HG03039 (cell line): ENCODE measurements at regions not wholly inside any gene's neighbourhood (a gene's known extent, or its start where the extent isn't known, plus 50 kb on each side); places are given as distances from the start of the nearest gene placed in this dataset.
"Not testable (repeated sequence)": the region's sequence is repeated elsewhere in the genome, so short reads cannot be mapped to it uniquely, and the experiment has no call there.

Source experiments
- ATAC-seq: cut with Tn5 transposase; IDR thresholded peaks from one replicate; pipeline ENCODE4 v1.9.1; 2021; ENCODE audit warnings: mild to moderate bottlenecking, moderate library complexity; ENCODE audit not compliant: unreplicated experiment

DNA sequence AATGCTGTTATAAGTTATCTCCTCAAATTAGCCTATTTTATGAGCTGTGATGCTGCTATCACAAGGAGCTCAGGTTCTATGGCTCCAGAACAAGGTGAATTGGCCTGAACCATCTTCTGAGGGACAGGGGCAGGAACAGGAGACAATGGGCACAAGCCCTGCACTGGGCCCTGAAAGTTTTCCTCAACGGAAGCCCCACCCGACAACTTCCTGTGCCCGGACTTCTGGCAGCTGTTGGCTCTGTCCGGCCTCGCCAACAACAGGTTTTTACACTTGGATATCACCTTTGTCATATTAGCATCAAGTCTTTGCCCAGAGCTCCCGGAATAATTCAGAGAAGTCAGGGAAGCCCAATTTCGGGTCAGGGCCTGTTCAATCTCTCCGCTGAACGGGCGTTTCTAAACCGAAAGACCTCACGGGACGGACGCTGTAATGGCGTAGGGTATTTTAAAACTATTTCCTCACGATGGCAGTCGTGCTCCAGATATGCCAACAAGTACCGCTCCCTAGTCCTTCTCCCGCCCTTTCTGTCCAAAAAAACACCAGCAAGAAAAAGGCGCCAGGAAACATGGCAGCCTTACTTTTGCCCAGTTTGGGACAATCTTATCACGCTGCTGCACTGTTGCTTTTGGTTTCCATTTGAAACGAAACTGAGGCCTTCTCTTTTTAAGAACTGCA lies 201.0 kb upstream of the STK26 start:
- no peak for ATAC-seq

DNA sequence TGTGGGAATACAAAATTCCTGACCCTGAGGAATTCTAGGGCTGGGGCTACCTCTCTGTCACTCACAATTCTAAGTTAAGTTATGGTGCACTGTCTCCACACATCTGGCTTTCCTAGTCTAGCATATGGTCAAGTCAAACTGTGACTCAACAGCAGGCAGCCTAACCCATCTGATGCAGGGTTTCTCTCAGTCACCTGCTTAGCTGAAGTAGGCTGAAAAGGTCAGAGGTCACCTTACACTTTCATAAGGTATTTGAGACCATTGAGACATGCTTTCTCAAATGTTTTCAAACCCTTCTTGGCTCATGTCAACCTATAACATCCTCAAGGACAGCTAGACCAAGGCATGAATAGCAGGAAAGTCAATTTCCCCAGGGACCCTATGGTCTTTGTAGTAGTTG lies 196.5 kb upstream of the STK26 start:
- ATAC-seq = no peak

DNA sequence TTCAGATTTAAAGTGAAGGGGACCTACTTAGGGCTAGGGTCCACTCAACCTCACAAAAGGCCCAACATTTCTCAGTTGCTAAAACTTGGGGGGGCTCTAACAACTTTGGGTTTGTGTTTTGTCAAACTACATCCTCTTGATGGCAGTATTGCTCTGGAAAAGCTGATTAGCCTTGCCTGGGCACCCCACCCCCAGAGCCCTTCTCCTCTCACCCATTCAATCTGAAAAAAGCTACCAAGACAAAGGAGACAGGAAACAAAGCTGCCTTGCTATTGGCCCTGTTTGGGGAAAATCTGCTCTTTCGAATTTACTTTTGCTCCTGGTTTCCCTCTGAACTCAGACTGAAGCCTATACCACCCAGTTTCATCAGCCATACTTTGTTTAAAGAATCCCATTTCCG lies 195.2 kb upstream of the STK26 start:
- ATAC-seq = peak; percentile 53

DNA sequence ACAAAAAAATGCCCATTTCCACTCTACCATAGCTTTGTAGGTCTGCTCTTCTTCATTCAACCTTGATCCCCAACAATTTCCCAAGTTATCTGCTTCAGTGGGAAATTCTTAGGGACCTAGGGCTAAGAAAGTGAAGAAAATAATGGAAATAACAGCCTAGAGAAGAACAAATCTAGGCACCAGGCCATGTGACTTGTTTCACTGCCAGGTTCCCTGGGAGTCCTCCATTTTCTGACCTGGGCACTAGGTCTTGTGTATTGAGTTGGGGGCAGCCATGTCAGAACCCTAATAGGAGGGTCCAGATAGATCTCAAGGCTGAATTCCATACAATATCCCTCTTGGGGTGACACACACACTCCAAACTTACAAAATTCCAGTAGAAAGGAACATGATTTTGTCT lies 194.6 kb upstream of the STK26 start:
- ATAC-seq = no peak

GRCh38 chrX:131830400-131831184 lies 192.5 kb upstream of the STK26 start:
- peak; percentile 83 for ATAC-seq

DNA sequence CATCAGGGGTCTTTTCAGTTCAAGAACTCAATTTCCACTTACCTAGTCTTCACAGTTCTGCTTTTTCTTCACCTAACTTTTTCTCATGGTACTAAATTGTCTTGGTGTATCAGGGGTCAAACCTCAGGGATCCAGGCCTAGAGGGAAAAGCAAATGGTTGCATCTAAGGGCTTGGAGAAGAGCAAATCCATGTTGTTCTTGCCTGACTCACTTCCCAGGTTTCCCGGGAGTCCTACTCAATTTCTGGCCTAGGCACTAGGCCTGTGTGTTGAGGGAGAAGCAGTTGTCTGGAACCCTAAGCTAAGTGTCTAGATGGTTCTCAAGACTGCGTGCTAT lies 191.9 kb upstream of the STK26 start:
- ATAC-seq = no peak

GRCh38 chrX:131836161-131836560 lies 186.9 kb upstream of the STK26 start:
- no peak for ATAC-seq

GRCh38 chrX:131837325-131837724 lies 185.8 kb upstream of the STK26 start:
- ATAC-seq = no peak

DNA sequence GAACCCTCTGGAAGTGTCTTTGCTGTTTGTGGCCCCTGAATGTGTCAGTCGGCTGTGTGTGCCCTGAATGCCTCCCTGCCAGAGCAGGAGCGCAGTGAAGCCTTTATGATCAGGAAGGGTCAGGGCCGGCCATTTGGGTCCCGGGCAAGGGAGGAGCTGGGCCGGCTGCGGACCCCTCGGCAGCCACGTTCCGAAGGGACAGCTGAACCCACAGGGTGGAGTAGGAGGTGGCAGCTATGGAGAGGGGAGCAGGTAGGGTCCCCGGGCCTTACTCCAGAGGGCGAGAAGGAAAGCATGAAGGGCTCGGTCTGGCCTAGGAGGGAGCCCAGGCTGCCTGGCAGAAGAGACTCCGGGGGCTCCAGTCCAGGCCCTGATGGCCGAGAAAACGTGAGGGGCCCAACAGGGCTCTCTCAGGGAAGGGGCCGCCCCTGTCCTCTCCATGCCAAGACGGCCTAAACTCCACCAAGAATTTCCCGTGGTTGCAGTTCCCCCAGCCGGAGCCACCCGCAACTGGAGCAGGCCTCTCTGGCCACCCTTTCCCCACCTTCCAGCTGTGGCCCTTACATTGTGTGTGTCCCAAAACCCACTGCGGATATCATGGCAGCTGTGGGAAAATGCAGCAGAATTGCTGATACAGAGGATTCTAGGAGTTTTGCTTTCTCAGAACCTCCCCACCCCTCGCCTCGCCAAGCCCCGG lies 182.2 kb upstream of the STK26 start:
- no peak for ATAC-seq

DNA sequence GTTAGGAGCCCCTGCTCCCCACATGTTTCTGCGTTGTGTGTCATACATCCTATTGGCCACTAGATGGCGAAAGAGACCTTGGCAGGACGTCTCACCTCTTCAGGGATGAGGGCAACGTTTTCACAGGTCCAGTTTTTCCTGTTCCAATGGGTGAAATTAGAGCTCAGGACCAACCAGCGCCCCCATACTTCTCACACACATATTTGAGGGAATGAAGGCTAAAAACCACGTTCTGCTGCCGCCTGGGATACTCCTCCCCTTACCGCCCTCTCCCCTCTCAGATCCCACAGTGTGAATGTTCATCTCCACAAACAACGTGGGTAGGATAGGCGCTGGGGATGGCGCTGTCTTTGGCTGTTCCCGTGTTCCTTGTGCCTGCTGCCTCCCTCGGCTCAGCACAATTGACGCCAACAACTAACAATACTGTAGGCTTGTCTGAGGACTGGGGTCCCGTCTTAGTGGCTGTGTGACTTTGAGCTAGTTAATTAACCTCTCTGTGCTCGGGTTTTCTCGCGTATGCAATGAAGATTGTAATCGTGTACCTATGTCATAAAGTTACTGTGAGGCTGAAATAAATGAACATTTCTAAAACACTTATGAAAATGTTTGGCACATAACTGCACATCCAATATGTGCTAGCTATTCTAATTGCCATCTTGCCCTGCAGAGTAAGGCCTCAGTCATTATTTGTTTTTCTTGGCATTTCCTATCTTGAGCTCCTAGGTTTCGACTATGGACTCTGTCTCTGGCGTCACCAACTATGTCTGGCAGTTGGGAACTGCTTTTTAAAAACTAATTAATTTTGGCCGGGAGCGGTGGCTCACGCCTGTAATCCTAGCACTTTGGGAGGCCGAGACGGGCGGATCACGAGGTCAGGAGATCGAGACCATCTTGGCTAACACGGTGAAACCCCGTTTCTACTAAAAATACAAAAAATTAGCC lies 181.3 kb upstream of the STK26 start:
- no peak for ATAC-seq

DNA sequence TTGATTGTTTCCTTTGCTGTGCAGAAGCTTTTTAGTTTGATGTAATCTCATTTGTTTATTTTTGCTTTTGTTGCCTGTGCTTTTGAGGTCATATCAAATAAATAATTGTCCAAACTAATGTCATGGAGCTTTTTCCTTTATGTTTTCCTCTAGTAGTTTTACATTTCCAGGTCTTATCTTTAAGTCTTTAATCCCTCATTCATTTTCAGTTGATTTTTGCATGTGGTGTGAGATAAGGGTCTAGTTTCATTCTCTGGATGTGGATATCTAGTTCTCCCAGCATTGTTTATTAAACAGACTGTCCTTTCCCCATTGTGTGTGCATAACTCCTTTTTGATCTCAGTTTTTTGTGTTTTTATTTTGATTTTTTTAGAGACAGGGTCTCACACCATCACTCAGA lies 179.1 kb upstream of the STK26 start:
- no peak for ATAC-seq

DNA sequence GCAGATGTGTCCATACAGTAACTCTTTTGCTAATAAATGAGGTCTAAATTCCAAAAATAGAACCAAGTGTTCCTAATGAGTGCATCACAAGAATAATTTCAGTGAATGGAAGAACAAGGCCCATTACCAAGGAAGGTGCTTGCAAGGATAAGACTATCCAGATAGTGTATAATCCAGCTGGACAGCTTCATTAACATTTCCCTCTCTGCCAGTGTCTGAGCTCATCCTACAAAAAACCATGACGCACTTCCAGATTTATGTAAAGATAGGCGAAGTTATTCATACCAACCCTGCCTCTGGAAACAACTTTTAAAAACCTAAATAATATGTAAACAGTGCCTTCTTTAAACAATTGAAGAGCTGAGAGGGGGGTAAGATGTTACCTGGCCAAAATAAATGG lies 177.9 kb upstream of the STK26 start:
- ATAC-seq = no peak

GRCh38 chrX:131845771-131846170 lies 177.3 kb upstream of the STK26 start:
- ATAC-seq = no peak

DNA sequence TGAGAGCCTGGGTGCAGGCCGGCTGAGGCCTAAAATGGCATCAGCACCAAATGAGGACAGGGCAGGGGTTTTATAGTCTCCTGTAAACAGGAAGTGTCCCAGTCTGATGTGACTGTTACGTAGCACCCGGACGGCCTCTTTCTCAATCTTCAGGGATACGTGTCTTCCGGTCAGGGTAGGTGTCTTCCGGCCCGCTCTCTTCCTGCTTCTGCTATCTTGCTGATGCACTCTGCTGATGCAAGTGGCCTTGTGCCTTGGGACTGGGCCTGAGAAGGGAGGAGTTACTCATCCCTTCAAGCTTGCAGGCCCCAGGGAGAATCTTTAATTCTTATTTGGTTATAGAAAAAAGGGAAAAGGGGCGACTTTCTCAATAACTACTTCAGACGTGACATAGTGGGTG lies 172.1 kb upstream of the STK26 start:
- not testable (repeated sequence) for ATAC-seq

- no peak for ATAC-seq
Observed at GRCh38 chrX:131853440-131853839, 169.7 kb upstream of the STK26 start.

DNA sequence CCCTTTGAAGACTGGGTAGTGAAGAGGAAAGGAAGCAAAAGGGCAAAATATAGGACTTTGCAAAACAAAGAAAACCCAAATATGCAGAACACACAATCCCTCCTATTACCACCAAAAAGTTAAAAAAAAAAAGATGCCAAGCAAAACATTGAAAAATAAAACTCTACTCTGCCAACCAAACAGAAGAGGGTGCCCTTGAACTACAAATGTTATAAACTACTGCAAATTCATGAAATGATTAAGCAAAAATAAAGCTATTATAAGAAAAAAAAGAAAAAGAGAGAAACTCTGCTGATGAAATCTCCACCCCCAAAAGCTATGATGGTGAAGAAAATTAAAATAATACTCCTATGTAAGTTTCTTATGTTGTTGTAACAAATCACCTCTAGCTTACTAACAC lies 168.5 kb upstream of the STK26 start:
- no peak for ATAC-seq

GRCh38 chrX:131861088-131861787 lies 161.9 kb upstream of the STK26 start:
- no peak for ATAC-seq

DNA sequence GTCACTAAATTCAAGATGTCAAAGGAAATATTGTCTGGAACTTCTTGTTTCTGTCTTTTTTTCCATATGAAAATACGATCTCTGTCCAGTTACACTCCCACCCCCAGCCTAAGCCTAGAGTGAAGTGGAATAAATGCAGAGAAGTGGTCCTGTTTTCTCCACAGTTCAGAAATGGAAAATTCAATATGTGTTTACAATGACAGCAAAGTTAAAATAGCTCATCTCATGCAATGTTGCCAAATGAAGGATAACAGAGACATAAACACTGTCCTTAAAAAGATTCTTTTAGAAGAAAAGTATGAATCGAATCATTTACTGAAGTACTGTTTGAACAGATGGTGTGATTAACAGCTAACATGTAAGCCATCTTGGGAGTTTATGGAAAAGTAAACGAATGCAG lies 160.8 kb upstream of the STK26 start:
- ATAC-seq = no peak

DNA sequence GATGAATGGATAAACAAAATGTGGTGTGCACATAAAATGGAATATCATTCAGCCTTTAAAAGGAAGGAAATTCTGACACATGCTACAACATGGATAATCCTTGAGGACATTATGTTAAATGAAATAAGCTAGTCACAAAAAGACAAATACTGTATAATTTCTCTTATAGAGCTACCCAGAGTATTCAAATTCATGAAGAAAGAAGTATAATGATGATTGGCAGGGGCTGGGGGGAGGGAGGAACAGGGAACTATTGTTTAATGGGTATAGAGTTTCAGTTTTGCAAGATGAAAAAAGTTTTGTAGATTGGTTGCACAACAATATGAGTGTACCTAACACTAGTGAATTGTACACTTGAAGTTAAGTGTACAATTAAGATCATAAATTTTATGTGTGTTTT lies 153.9 kb upstream of the STK26 start:
- no peak for ATAC-seq

- ATAC-seq = no peak
Observed at GRCh38 chrX:131874300-131874699, 148.8 kb upstream of the STK26 start.
